Activated T-helper 17 cell treated with anti-CD3 and anti-CD28 coated beads, Interleukin-2, amount 50 U/mL, for 72 hours (primary cell): ENCODE measurements at regions not wholly inside any gene's neighbourhood (a gene's known extent, or its start where the extent isn't known, plus 50 kb on each side); places are given as distances from the start of the nearest gene placed in this dataset.

Source experiments
- ATAC-seq: fragments of 150-1000 bp; cut with Tn5 transposase; replicated peaks from 2 replicates; pipeline ENCODE4 v1.10.0; 2021; ENCODE audit warnings: mild to moderate bottlenecking, moderate library complexity
- H3K27ac Mint-ChIP-seq: one replicate; pipeline ENCODE4 v1.8.0; 2022; ENCODE audit warnings: mixed read lengths
- H3K27me3 Mint-ChIP-seq: one replicate; pipeline ENCODE4 v1.8.0; 2022; ENCODE audit warnings: mixed read lengths
- H3K36me3 Mint-ChIP-seq: one replicate; pipeline ENCODE4 v1.8.0; 2022; ENCODE audit warnings: low read depth, mild to moderate bottlenecking, mixed read lengths
- H3K4me1 Mint-ChIP-seq: one replicate; pipeline ENCODE4 v1.8.0; 2022; ENCODE audit warnings: mixed read lengths
- H3K4me3 Mint-ChIP-seq: one replicate; pipeline ENCODE4 v1.8.0; 2022; ENCODE audit warnings: mild to moderate bottlenecking, mixed read lengths
- H3K9me3 Mint-ChIP-seq: one replicate; pipeline ENCODE4 v1.8.0; 2022; ENCODE audit warnings: mixed read lengths

DNA sequence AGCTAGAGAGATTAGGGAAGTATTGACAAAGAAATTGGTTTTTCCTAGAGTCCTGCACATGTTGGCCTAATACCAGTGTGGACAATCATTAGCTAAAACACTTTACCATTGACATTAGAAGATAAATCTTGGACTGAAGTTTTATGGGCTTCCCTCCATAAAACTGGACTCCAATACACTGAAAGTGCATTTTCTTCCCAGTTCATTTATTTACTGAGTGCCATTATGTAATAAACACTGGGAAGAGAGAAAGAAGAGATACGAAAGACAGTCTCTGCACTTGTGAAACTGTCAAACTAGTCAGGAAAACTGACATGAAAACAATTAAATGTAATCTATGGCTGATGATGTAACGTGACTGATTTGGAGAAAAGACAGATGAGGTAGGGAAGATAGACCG lies 539.3 kb downstream of the ZNF608 start:
- Mint-ChIP-seq H3K4me1 (no peaks in the 10 kb centered on the region), H3K9me3 (peaks cover 8% of the 10 kb centered on the region), H3K27me3 (no peaks in the 10 kb centered on the region), H3K27ac (no peak overlapping the region), H3K36me3 (no peaks in the 10 kb centered on the region), H3K4me3 (no peak overlapping the region)
- no peak for ATAC-seq

DNA sequence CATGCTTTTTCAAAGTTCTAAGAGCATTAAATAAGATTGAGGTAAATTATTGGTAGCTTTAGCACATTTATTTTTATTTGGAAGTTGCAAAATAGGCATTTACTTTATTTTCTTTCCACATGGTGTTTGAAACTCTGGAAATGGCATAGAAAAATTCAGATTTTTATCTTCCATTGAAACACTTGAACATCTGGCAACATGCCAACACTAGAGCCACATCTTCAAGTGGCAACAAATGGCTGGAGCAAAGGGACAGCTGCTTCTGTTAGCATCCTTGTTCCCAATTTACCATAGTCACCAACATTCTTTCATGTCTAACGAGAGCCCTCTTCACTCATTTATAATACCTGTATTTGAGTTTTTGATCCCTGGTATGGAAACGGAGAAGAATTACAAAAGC lies 539.9 kb downstream of the ZNF608 start:
- no peak overlapping the region for H3K4me3 Mint-ChIP-seq
- no peak for ATAC-seq
- no peaks in the 10 kb centered on the region for H3K4me1 Mint-ChIP-seq
- no peaks in the 10 kb centered on the region for H3K27me3 Mint-ChIP-seq
- H3K27ac Mint-ChIP-seq = no peak overlapping the region
- H3K9me3 Mint-ChIP-seq = peaks cover 6% of the 10 kb centered on the region
- no peaks in the 10 kb centered on the region for H3K36me3 Mint-ChIP-seq

- H3K27ac Mint-ChIP-seq = no peak overlapping the region
- no peaks in the 10 kb centered on the region for H3K36me3 Mint-ChIP-seq
- peaks cover 3% of the 10 kb centered on the region for H3K9me3 Mint-ChIP-seq
- no peak for ATAC-seq
- no peaks in the 10 kb centered on the region for H3K4me1 Mint-ChIP-seq
- no peak overlapping the region for H3K4me3 Mint-ChIP-seq
- H3K27me3 Mint-ChIP-seq = no peaks in the 10 kb centered on the region
Observed at GRCh38 chr5:124203303-124203702, 543.1 kb downstream of the ZNF608 start.

DNA sequence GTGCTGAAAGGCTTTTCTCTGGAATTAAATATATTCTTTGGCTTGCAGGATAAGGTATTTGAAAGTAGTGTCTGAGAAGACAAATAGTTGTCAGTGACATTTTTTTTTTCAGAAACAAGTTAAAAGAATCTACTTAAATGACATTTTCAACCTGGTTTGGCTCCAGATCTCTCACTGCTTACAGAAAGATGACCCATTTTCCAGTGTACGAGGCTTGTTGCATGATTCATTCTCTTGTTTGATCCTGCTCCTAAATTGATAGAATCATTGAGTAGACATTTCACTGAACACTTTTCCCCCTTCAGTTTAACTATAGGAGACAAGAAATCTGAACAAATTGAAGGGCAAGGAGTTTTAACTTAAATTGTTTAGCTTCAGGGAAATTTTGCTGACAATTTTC lies 546.1 kb downstream of the ZNF608 start:
- no peak for ATAC-seq
- no peaks in the 10 kb centered on the region for H3K27me3 Mint-ChIP-seq
- no peak overlapping the region for H3K27ac Mint-ChIP-seq
- no peaks in the 10 kb centered on the region for H3K9me3 Mint-ChIP-seq
- H3K4me1 Mint-ChIP-seq = no peaks in the 10 kb centered on the region
- H3K4me3 Mint-ChIP-seq = no peak overlapping the region
- no peaks in the 10 kb centered on the region for H3K36me3 Mint-ChIP-seq

DNA sequence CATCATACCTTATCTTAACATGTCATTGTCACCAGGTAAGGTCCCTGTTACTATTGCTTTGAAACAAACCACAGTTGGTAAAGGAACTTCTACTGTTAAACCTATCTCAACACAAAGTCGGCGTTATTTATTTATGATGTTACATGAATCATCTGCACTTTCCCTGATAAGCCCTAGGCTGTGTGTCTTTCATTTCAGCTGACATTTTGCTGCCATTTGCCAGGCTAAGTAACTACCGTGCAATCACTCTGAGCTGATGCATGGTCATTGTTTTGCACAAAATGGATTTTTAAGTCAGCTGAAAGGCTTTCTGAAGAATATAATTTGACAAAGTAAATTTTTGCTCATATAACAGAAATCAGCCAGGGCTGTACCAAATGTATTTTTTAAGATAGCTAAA lies 546.5 kb downstream of the ZNF608 start:
- H3K4me1 Mint-ChIP-seq = no peaks in the 10 kb centered on the region
- no peaks in the 10 kb centered on the region for H3K9me3 Mint-ChIP-seq
- H3K27ac Mint-ChIP-seq = no peak overlapping the region
- no peaks in the 10 kb centered on the region for H3K36me3 Mint-ChIP-seq
- no peaks in the 10 kb centered on the region for H3K27me3 Mint-ChIP-seq
- H3K4me3 Mint-ChIP-seq = no peak overlapping the region
- no peak for ATAC-seq

DNA sequence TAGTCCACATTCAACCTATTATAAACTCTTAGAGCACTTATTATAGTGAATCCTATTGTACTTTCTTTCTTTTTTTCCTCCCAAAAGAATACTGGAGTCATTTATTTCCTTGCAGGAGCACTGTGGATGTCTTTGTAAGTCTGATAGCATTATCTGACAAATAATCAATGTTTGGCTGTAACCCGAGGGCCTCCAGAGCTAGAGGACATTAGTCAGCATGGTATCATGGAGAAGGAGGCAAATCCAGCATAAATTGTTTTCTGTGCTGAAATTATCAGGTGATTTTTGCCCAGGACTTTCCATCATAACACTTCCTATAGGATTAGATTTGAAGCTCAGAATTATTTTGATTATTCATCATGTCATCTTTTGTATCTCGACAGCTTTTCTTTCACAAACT lies 551.0 kb downstream of the ZNF608 start:
- Mint-ChIP-seq H3K4me1 (no peaks in the 10 kb centered on the region), H3K4me3 (no peak overlapping the region), H3K27ac (no peak overlapping the region), H3K27me3 (no peaks in the 10 kb centered on the region), H3K36me3 (no peaks in the 10 kb centered on the region), H3K9me3 (peaks cover 6% of the 10 kb centered on the region)
- ATAC-seq = no peak

DNA sequence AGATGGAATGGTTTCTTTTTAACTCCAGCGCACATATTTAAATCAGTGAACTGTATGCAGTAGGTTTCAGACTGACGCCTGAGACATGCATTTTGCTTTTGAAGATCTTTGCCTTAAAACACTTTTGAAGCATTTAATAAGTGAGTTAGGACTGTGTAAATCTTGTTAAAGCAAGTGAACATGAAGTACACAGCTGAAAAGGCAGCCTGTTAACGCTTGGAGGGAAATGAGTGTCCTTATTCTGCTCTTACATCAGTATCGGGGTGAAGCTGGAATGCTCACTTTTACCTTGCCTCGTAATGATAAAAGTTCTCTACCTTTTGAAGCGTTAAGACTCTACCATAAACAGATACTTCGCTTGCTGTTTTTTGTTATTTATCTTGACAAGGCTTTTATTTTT lies 552.2 kb downstream of the ZNF608 start:
- no peaks in the 10 kb centered on the region for H3K36me3 Mint-ChIP-seq
- no peak overlapping the region for H3K4me3 Mint-ChIP-seq
- no peaks in the 10 kb centered on the region for H3K27me3 Mint-ChIP-seq
- H3K9me3 Mint-ChIP-seq = peaks cover 6% of the 10 kb centered on the region
- H3K27ac Mint-ChIP-seq = no peak overlapping the region
- no peak for ATAC-seq
- H3K4me1 Mint-ChIP-seq = no peaks in the 10 kb centered on the region

- Mint-ChIP-seq H3K9me3 (peaks cover 6% of the 10 kb centered on the region), H3K27me3 (no peaks in the 10 kb centered on the region), H3K36me3 (no peaks in the 10 kb centered on the region), H3K27ac (no peak overlapping the region), H3K4me1 (no peaks in the 10 kb centered on the region), H3K4me3 (no peak overlapping the region)
- ATAC-seq = no peak
Observed at GRCh38 chr5:124193371-124193789, 553.1 kb downstream of the ZNF608 start.

- Mint-ChIP-seq H3K9me3 (peaks cover 6% of the 10 kb centered on the region), H3K27ac (no peak overlapping the region), H3K4me3 (no peak overlapping the region), H3K36me3 (no peaks in the 10 kb centered on the region), H3K27me3 (no peaks in the 10 kb centered on the region), H3K4me1 (no peaks in the 10 kb centered on the region)
- ATAC-seq = no peak
Observed at GRCh38 chr5:124192716-124193115, 553.7 kb downstream of the ZNF608 start.

GRCh38 chr5:124185716-124186115 lies 560.7 kb downstream of the ZNF608 start:
- no peak for ATAC-seq
- Mint-ChIP-seq H3K27ac (no peak overlapping the region), H3K4me1 (no peaks in the 10 kb centered on the region), H3K27me3 (no peaks in the 10 kb centered on the region), H3K9me3 (peaks cover 3% of the 10 kb centered on the region), H3K36me3 (no peaks in the 10 kb centered on the region), H3K4me3 (no peak overlapping the region)

GRCh38 chr5:124182133-124182532 lies 564.3 kb downstream of the ZNF608 start:
- Mint-ChIP-seq H3K9me3 (peaks cover 3% of the 10 kb centered on the region), H3K4me3 (no peak overlapping the region), H3K4me1 (no peaks in the 10 kb centered on the region), H3K36me3 (no peaks in the 10 kb centered on the region), H3K27me3 (no peaks in the 10 kb centered on the region), H3K27ac (no peak overlapping the region)
- no peak for ATAC-seq

GRCh38 chr5:124180875-124181461 lies 565.5 kb downstream of the ZNF608 start:
- Mint-ChIP-seq H3K36me3 (no peaks in the 10 kb centered on the region), H3K4me1 (no peaks in the 10 kb centered on the region), H3K27me3 (no peaks in the 10 kb centered on the region), H3K9me3 (no peaks in the 10 kb centered on the region), H3K4me3 (no peak overlapping the region), H3K27ac (no peak overlapping the region)
- ATAC-seq = no peak

- H3K27me3 Mint-ChIP-seq = no peaks in the 10 kb centered on the region
- H3K27ac Mint-ChIP-seq = no peak overlapping the region
- no peak overlapping the region for H3K4me3 Mint-ChIP-seq
- H3K4me1 Mint-ChIP-seq = no peaks in the 10 kb centered on the region
- no peaks in the 10 kb centered on the region for H3K36me3 Mint-ChIP-seq
- H3K9me3 Mint-ChIP-seq = no peaks in the 10 kb centered on the region
- ATAC-seq = no peak
Observed at GRCh38 chr5:124180299-124180874, 566.1 kb downstream of the ZNF608 start.

- Mint-ChIP-seq H3K9me3 (no peaks in the 10 kb centered on the region), H3K27ac (no peak overlapping the region), H3K36me3 (no peaks in the 10 kb centered on the region), H3K27me3 (no peaks in the 10 kb centered on the region), H3K4me3 (no peak overlapping the region), H3K4me1 (no peaks in the 10 kb centered on the region)
- no peak for ATAC-seq
Observed at GRCh38 chr5:124179819-124180218, 566.6 kb downstream of the ZNF608 start.

- no peak for ATAC-seq
- Mint-ChIP-seq H3K4me1 (no peaks in the 10 kb centered on the region), H3K27ac (no peak overlapping the region), H3K4me3 (no peak overlapping the region), H3K9me3 (peaks cover 3% of the 10 kb centered on the region), H3K36me3 (no peaks in the 10 kb centered on the region), H3K27me3 (no peaks in the 10 kb centered on the region)
Observed at GRCh38 chr5:124178050-124178449, 568.4 kb downstream of the ZNF608 start.

- Mint-ChIP-seq H3K36me3 (no peaks in the 10 kb centered on the region), H3K27me3 (no peaks in the 10 kb centered on the region), H3K4me3 (no peak overlapping the region), H3K9me3 (peaks cover 9% of the 10 kb centered on the region), H3K27ac (no peak overlapping the region), H3K4me1 (no peaks in the 10 kb centered on the region)
- ATAC-seq = no peak
Observed at GRCh38 chr5:124176692-124177091, 569.7 kb downstream of the ZNF608 start.
